ENCODE measurements at regions not wholly inside any gene's neighbourhood (a gene's known extent, or its start where the extent isn't known, plus 50 kb on each side); places are given as distances from the start of the nearest gene placed in this dataset.

GRCh38 chr6:138554146-138554545, 54.9 kb upstream of the NHSL1 start:
- H3K4me3 ChIP-seq (ENCODE audit: extremely low read depth in 1 of 4, insufficient read depth in 2 of 4, low read depth in 3 of 4, low read length in 4 of 4) = no peak overlapping the region
- no peak overlapping the region for H4K8ac ChIP-seq (ENCODE audit: extremely low read depth, insufficient read depth, low read length)
- peaks cover 3 to 55% of the 10 kb centered on the region in 2 experiments for H3K79me2 ChIP-seq (ENCODE audit: control insufficient read depth in 1 of 2, insufficient read depth in 2 of 2, low read length in 2 of 2)
- peaks cover 0 to 11% (median 8%) of the 10 kb centered on the region in 4 experiments; a peak in 5 of 7 replicates for H3K4me1 ChIP-seq (replicated peaks in 1 of 4; ENCODE audit: control insufficient read depth in 3 of 4, insufficient read depth in 4 of 4, low read length in 3 of 4)
- no peak overlapping the region for H3K23ac ChIP-seq (ENCODE audit: insufficient read length)
- no peaks in the 10 kb centered on the region for H3K27me3 ChIP-seq (replicated peaks in 1 of 4; ENCODE audit: control insufficient read depth in 3 of 4, extremely low read depth in 1 of 4, insufficient read depth in 3 of 4, low read length in 3 of 4)
- H3K23me2 ChIP-seq (ENCODE audit: low read depth, low read length) = no peaks in the 10 kb centered on the region
- H2BK12ac ChIP-seq (ENCODE audit: low read depth, low read length) = no peak overlapping the region
- H4K91ac ChIP-seq (replicated peaks; ENCODE audit: insufficient read length, low read length) = no peak overlapping the region
- no peak overlapping the region for H3K4ac ChIP-seq (replicated peaks; ENCODE audit: insufficient read length, low read depth, low read length)
- H2BK5ac ChIP-seq (ENCODE audit: low read depth, low read length) = no peak overlapping the region
- no peak overlapping the region for H3K9ac ChIP-seq (replicated peaks in 1 of 4; ENCODE audit: extremely low read depth in 1 of 4, low read depth in 3 of 4, low read length in 3 of 4)
- no peak overlapping the region for H3K18ac ChIP-seq (ENCODE audit: extremely low read depth, low read length)
- no peak overlapping the region for H3K14ac ChIP-seq (ENCODE audit: insufficient read length)
- no peaks in the 10 kb centered on the region for H3K9me3 ChIP-seq (ENCODE audit: insufficient read depth in 2 of 2, low read depth in 1 of 2, low read length in 1 of 2)
- H2AK5ac ChIP-seq (ENCODE audit: low read depth, low read length) = no peak overlapping the region
- no peak overlapping the region for H2BK20ac ChIP-seq (ENCODE audit: low read length)
- no peak overlapping the region for H2BK120ac ChIP-seq (replicated peaks; ENCODE audit: low read depth, low read length)
- 91% methylated on average over 5 of the region's 5 CpGs; no CpG with 5 or more reads in 1 of the 2 experiments for WGBS, 2 experiments (ENCODE audit: extremely low coverage in 1 of 2, insufficient coverage in 1 of 2, insufficient read length in 1 of 2, insufficient replicate concordance in 2 of 2, low coverage in 1 of 2, low lambda C conversion rate in 2 of 2, missing lambda C conversion rate in 1 of 2)
- peaks cover 6% of the 10 kb centered on the region; the same call in 1 of the 2 replicates for H3K79me1 ChIP-seq (ENCODE audit: low read depth, low read length)
- ChIA-PET CTCF (ENCODE audit: partially characterized antibody) (interaction anchor here (0.7 to 1.7 kb wide), 4 partner anchors 11 to 128 kb away, joined by 3 to 4 read pairs (median 4); no protein-coding TSS in a partner anchor), POLR2A (ENCODE audit: partially characterized antibody) (interaction anchor here (2.0 kb wide), 1 partner anchor 11 kb away, joined by 4 read pairs; no protein-coding TSS in a partner anchor)
- no peak overlapping the region for H2BK15ac ChIP-seq (ENCODE audit: low read length)
- no peak for TF ChIP-seq NANOG (IDR thresholded peaks at IDR 0.05; ENCODE audit: insufficient read depth, low read depth, low read length, poor library complexity, severe bottlenecking)
- TF ChIP-seq ATF3 (IDR thresholded peaks at IDR 0.05; ENCODE audit: insufficient read depth, low read depth, low read length) = no peak
- TF ChIP-seq KDM4A (IDR thresholded peaks at IDR 0.05; ENCODE audit: low read depth, low read length, severe bottlenecking) = no peak
- TF ChIP-seq SIRT6 (IDR thresholded peaks at IDR 0.05; ENCODE audit: low read length) = no peak
- TF ChIP-seq BRCA1 (IDR thresholded peaks at IDR 0.05; ENCODE audit: low read depth, low read length) = no peak
- TF ChIP-seq RFX5 (IDR thresholded peaks at IDR 0.05; ENCODE audit: borderline replicate concordance, low read depth, low read length) = no peak
- no peak for TF ChIP-seq CTBP2 (IDR thresholded peaks at IDR 0.05; ENCODE audit: borderline replicate concordance, insufficient read depth, insufficient read length, low read length)
- no peak for TF ChIP-seq KDM5A (IDR thresholded peaks at IDR 0.05; ENCODE audit: low read length)
- TF ChIP-seq POU5F1 (IDR thresholded peaks at IDR 0.05; ENCODE audit: low read depth, low read length) = no peak
- TF ChIP-seq CHD2 (IDR thresholded peaks at IDR 0.05; ENCODE audit: low read length) = no peak
- TF ChIP-seq TCF12 (IDR thresholded peaks at IDR 0.05; ENCODE audit: low read depth, low read length) = no peak
- no peak for TF ChIP-seq YY1 (IDR thresholded peaks at IDR 0.05; ENCODE audit: low read depth, low read length)
- no peaks in the 10 kb centered on the region for H4K20me1 ChIP-seq (replicated peaks in 1 of 2; ENCODE audit: control insufficient read depth in 1 of 2, insufficient read depth in 2 of 2, low read length in 2 of 2)
- H2AFZ ChIP-seq (ENCODE audit: low read length) = no peak overlapping the region
- H3K27ac ChIP-seq (ENCODE audit: low read depth, low read length) = no peak overlapping the region
- no peak overlapping the region for H3K56ac ChIP-seq (replicated peaks; ENCODE audit: insufficient read length, low read depth, low read length)
- DNase-seq (ENCODE audit: low read depth in 1 of 2, low spot score in 2 of 2) = no peak
- no peak for FAIRE-seq
- no peak overlapping the region for H3K4me2 ChIP-seq (ENCODE audit: insufficient read depth in 1 of 2, low read depth in 2 of 2, low read length in 2 of 2)
- H3K36me3 ChIP-seq (ENCODE audit: control insufficient read depth in 2 of 4, insufficient read depth in 4 of 4, low read length in 3 of 4) = no peaks in the 10 kb centered on the region
- no peak overlapping the region for H4K5ac ChIP-seq (ENCODE audit: insufficient read length, low read depth, low read length)
